Activated CD4-positive, alpha-beta T cell treated with anti-CD3 and anti-CD28 coated beads, Interleukin-2, amount 10 ng/mL, durations not matched to agents 7 days and 5 days (primary cell): ENCODE measurements at regions not wholly inside any gene's neighbourhood (a gene's known extent, or its start where the extent isn't known, plus 50 kb on each side); places are given as distances from the start of the nearest gene placed in this dataset.
"Not testable (repeated sequence)": the region's sequence is repeated elsewhere in the genome, so short reads cannot be mapped to it uniquely, and the experiment has no call there.

Experiments
- CTCF ChIA-PET: fragments of 350-600 bp; sonication (Branson Sonifier 250); formaldehyde crosslinking; loops from one replicate; lab custom pipeline; 2021; ENCODE audit warnings: antibody characterized with exemption; lab: Charles Lee
- POLR2A ChIA-PET: fragments of 350-600 bp; sonication (Branson Sonifier 250); formaldehyde crosslinking; loops from one replicate; lab custom pipeline; 2021; ENCODE audit warnings: antibody characterized with exemption; lab: Charles Lee
- DNase-seq: peaks from one replicate; pipeline ENCODE4 v3.0.0-alpha.2; 2020
- H3K27ac Mint-ChIP-seq: one replicate; pipeline ENCODE4 v1.8.0; 2021; ENCODE audit warnings: mild to moderate bottlenecking, moderate library complexity, mixed read lengths
- H3K27me3 Mint-ChIP-seq: one replicate; pipeline ENCODE4 v1.8.0; 2021; ENCODE audit warnings: mixed read lengths
- H3K36me3 Mint-ChIP-seq: one replicate; pipeline ENCODE4 v1.8.0; 2021; ENCODE audit warnings: low read depth, mixed read lengths
- H3K4me1 Mint-ChIP-seq: one replicate; pipeline ENCODE4 v1.8.0; 2021; ENCODE audit warnings: mixed read lengths
- H3K4me3 Mint-ChIP-seq: one replicate; pipeline ENCODE4 v1.8.0; 2021; ENCODE audit warnings: mild to moderate bottlenecking, moderate library complexity, mixed read lengths
- H3K9me3 Mint-ChIP-seq: one replicate; pipeline ENCODE4 v1.8.0; 2021; ENCODE audit warnings: mixed read lengths

- no peak for DNase-seq
- H3K4me1 Mint-ChIP-seq: no peaks in the 10 kb centered on the region
- H3K4me3 Mint-ChIP-seq: no peak overlapping the region
- H3K27me3 Mint-ChIP-seq: peaks cover 21% of the 10 kb centered on the region
- H3K9me3 Mint-ChIP-seq: no peaks in the 10 kb centered on the region
- no peak overlapping the region for H3K27ac Mint-ChIP-seq
- CTCF ChIA-PET: interaction anchor here (1.0 kb wide), 1 partner anchor 27 kb away, joined by 3 read pairs; no protein-coding TSS in a partner anchor
- H3K36me3 Mint-ChIP-seq: no peaks in the 10 kb centered on the region
- POLR2A ChIA-PET: no interaction called here
These were observed 163.9 kb downstream of the RPLP1 start for GRCh38 chr15:69616558-69616957.

GRCh38 chr15:69617144-69617543 is 164.5 kb downstream of the RPLP1 start:
- POLR2A ChIA-PET, H3K4me3 Mint-ChIP-seq, H3K36me3 Mint-ChIP-seq, H3K9me3 Mint-ChIP-seq, DNase-seq, H3K4me1 Mint-ChIP-seq, CTCF ChIA-PET, H3K27ac Mint-ChIP-seq: not testable (repeated sequence)
- H3K27me3 Mint-ChIP-seq: peaks cover 24% of the 10 kb centered on the region

- no peaks in the 10 kb centered on the region for H3K36me3 Mint-ChIP-seq
- DNase-seq: no peak
- POLR2A ChIA-PET: no interaction called here
- H3K27ac Mint-ChIP-seq: no peak overlapping the region
- CTCF ChIA-PET: no interaction called here
- H3K27me3 Mint-ChIP-seq: peaks cover 35% of the 10 kb centered on the region
- peaks cover under 1% of the 10 kb centered on the region for H3K9me3 Mint-ChIP-seq
- peaks cover 2% of the 10 kb centered on the region for H3K4me1 Mint-ChIP-seq
- H3K4me3 Mint-ChIP-seq: no peak overlapping the region
These were observed 171.0 kb downstream of the RPLP1 start for GRCh38 chr15:69623392-69624154.

- H3K9me3 Mint-ChIP-seq: peaks cover 3% of the 10 kb centered on the region
- H3K36me3 Mint-ChIP-seq: no peaks in the 10 kb centered on the region
- ChIA-PET POLR2A (no interaction called here), CTCF (no interaction called here)
- H3K27me3 Mint-ChIP-seq: peaks cover 30% of the 10 kb centered on the region
- DNase-seq: no peak
- H3K27ac Mint-ChIP-seq: no peak overlapping the region
- H3K4me1 Mint-ChIP-seq: peaks cover 2% of the 10 kb centered on the region
- no peak overlapping the region for H3K4me3 Mint-ChIP-seq
These were observed 171.5 kb downstream of the RPLP1 start for GRCh38 chr15:69624155-69624520.

- DNase-seq: no peak
- Mint-ChIP-seq H3K27me3 (peaks cover 27% of the 10 kb centered on the region), H3K9me3 (peaks cover 3% of the 10 kb centered on the region), H3K4me3 (no peak overlapping the region), H3K36me3 (no peaks in the 10 kb centered on the region), H3K27ac (no peak overlapping the region), H3K4me1 (peaks cover 2% of the 10 kb centered on the region)
- CTCF ChIA-PET: no interaction called here
- POLR2A ChIA-PET: no interaction called here
These were observed 172.2 kb downstream of the RPLP1 start for GRCh38 chr15:69624816-69625215.

GRCh38 chr15:69625328-69625727 is 172.7 kb downstream of the RPLP1 start:
- peaks cover 26% of the 10 kb centered on the region for H3K27me3 Mint-ChIP-seq
- CTCF ChIA-PET: no interaction called here
- H3K4me1 Mint-ChIP-seq: peaks cover 5% of the 10 kb centered on the region
- POLR2A ChIA-PET: no interaction called here
- DNase-seq: no peak
- H3K9me3 Mint-ChIP-seq: peaks cover 3% of the 10 kb centered on the region
- no peak overlapping the region for H3K27ac Mint-ChIP-seq
- no peak overlapping the region for H3K4me3 Mint-ChIP-seq
- H3K36me3 Mint-ChIP-seq: no peaks in the 10 kb centered on the region

GRCh38 chr15:69626095-69627066 is 173.8 kb downstream of the RPLP1 start:
- H3K27me3 Mint-ChIP-seq: peaks cover 30% of the 10 kb centered on the region
- peaks cover 3% of the 10 kb centered on the region for H3K9me3 Mint-ChIP-seq
- DNase-seq: no peak
- ChIA-PET POLR2A (no interaction called here), CTCF (no interaction called here)
- H3K36me3 Mint-ChIP-seq: no peaks in the 10 kb centered on the region
- peaks cover 8% of the 10 kb centered on the region for H3K4me1 Mint-ChIP-seq
- no peak overlapping the region for H3K27ac Mint-ChIP-seq
- H3K4me3 Mint-ChIP-seq: no peak overlapping the region

GRCh38 chr15:69627548-69628158 is 175.0 kb downstream of the RPLP1 start:
- Mint-ChIP-seq H3K4me3 (no peak overlapping the region), H3K27ac (no peak overlapping the region), H3K27me3 (peaks cover 33% of the 10 kb centered on the region), H3K36me3 (no peaks in the 10 kb centered on the region), H3K9me3 (peaks cover 3% of the 10 kb centered on the region), H3K4me1 (peaks cover 8% of the 10 kb centered on the region)
- ChIA-PET POLR2A (no interaction called here), CTCF (no interaction called here)
- no peak for DNase-seq

GRCh38 chr15:69628256-69629093 is 175.9 kb downstream of the RPLP1 start:
- POLR2A ChIA-PET: no interaction called here
- DNase-seq: no peak
- Mint-ChIP-seq H3K36me3 (no peaks in the 10 kb centered on the region), H3K27ac (no peak overlapping the region), H3K27me3 (peaks cover 34% of the 10 kb centered on the region), H3K9me3 (peaks cover 3% of the 10 kb centered on the region), H3K4me3 (no peak overlapping the region), H3K4me1 (peaks cover 8% of the 10 kb centered on the region)
- CTCF ChIA-PET: interaction anchor here (0.6 to 1.0 kb wide), 2 partner anchors 22 to 71 kb away, joined by 3 read pairs; no protein-coding TSS in a partner anchor

- no peak overlapping the region for H3K4me3 Mint-ChIP-seq
- peaks cover 6% of the 10 kb centered on the region for H3K4me1 Mint-ChIP-seq
- DNase-seq: no peak
- ChIA-PET CTCF (interaction anchor here (1.0 kb wide), 1 partner anchor 23 kb away, joined by 3 read pairs; no protein-coding TSS in a partner anchor), POLR2A (no interaction called here)
- peaks cover 3% of the 10 kb centered on the region for H3K9me3 Mint-ChIP-seq
- no peak overlapping the region for H3K27ac Mint-ChIP-seq
- peaks cover 36% of the 10 kb centered on the region for H3K27me3 Mint-ChIP-seq
- H3K36me3 Mint-ChIP-seq: no peaks in the 10 kb centered on the region
These were observed 177.1 kb downstream of the RPLP1 start for GRCh38 chr15:69629631-69630161.

GRCh38 chr15:69631005-69631404 is 178.4 kb downstream of the RPLP1 start:
- Mint-ChIP-seq H3K4me1 (peaks cover 6% of the 10 kb centered on the region), H3K27ac (no peak overlapping the region), H3K9me3 (peaks cover 3% of the 10 kb centered on the region), H3K4me3 (no peak overlapping the region), H3K36me3 (no peaks in the 10 kb centered on the region), H3K27me3 (peaks cover 43% of the 10 kb centered on the region)
- POLR2A ChIA-PET: no interaction called here
- CTCF ChIA-PET: interaction anchor here (0.9 kb wide), 1 partner anchor 878 kb away, joined by 3 read pairs; no protein-coding TSS in a partner anchor
- DNase-seq: no peak

GRCh38 chr15:69631978-69632377 is 179.4 kb downstream of the RPLP1 start:
- no peak for DNase-seq

More at GRCh38 chr15:69631978-69632377, 179.4 kb downstream of the RPLP1 start:
- Mint-ChIP-seq H3K4me1 (peaks cover 7% of the 10 kb centered on the region), H3K27me3 (peaks cover 49% of the 10 kb centered on the region), H3K9me3 (peaks cover 3% of the 10 kb centered on the region), H3K27ac (no peak overlapping the region), H3K4me3 (no peak overlapping the region), H3K36me3 (no peaks in the 10 kb centered on the region)
- ChIA-PET CTCF (no interaction called here), POLR2A (no interaction called here)
